SK-N-SH (cell line): ENCODE measurements at regions not wholly inside any gene's neighbourhood (a gene's known extent, or its start where the extent isn't known, plus 50 kb on each side); places are given as distances from the start of the nearest gene placed in this dataset.

ENCODE experiments used
- CTCF ChIA-PET: fragments of 300-600, 350-600 bp; formaldehyde crosslinking; extraction: SDS; loops from one replicate; lab custom pipeline; 2021; lab: Yijun Ruan, JAX
- POLR2A ChIA-PET: fragments of 350-600 bp; sonication (Branson Sonifier 250); formaldehyde crosslinking; extraction: SDS; loops from one replicate; lab custom pipeline; 2020; ENCODE audit warnings: antibody characterized with exemption, inconsistent platforms; lab: Yijun Ruan, JAX
- DNase-seq: peaks from one replicate; pipeline ENCODE4 v3.0.0; 2012
- H2AFZ ChIP-seq: fragments of 200-600 bp; sonication (generic); 2 replicates; pipeline ENCODE4 v1.8.1; 2016; ENCODE audit warnings: antibody characterized with exemption, mild to moderate bottlenecking, low read depth
- H3F3A ChIP-seq: fragments of 200-600 bp; sonication (generic); replicated peaks from 2 replicates; pipeline ENCODE3; 2016; ENCODE audit warnings: antibody characterized with exemption, mild to moderate bottlenecking; ENCODE audit not compliant: insufficient read depth
- H3K27ac ChIP-seq, 2 experiments: fragments of 200-500 bp in 1 of 2; fragments of 200-600 bp in 1 of 2; sonication (Bioruptor generic) in 1 of 2; sonication (generic), shearing (Covaris generic) in 1 of 2; 2 replicates each; pipeline versions ENCODE4 v1.5.1 to v1.6.1; 2014 to 2016; ENCODE audit warnings: low read depth in 2 of 2, inconsistent platforms in 1 of 2, low read length in 1 of 2, mild to moderate bottlenecking in 1 of 2, mixed read lengths in 1 of 2
- H3K27me3 ChIP-seq: fragments of 200-600 bp; sonication (generic), shearing (Covaris generic); 2 replicates; pipeline ENCODE4 v1.6.1; 2016; ENCODE audit warnings: mixed run types; ENCODE audit not compliant: insufficient read depth
- H3K36me3 ChIP-seq, 2 experiments: fragments of 200-500 bp in 1 of 2; fragments of 200-600 bp in 1 of 2; sonication (Bioruptor generic) in 1 of 2; sonication (generic) in 1 of 2; replicated peaks in 1 of 2; 2 replicates each; pipeline versions ENCODE3 to v1.5.1; 2014 to 2016; ENCODE audit warnings: low read length in 1 of 2, mild to moderate bottlenecking in 1 of 2; ENCODE audit not compliant: insufficient read depth in 2 of 2, control insufficient read depth in 1 of 2
- H3K4me1 ChIP-seq, 2 experiments: fragments of 200-500 bp in 1 of 2; fragments of 200-600 bp in 1 of 2; sonication (Bioruptor generic) in 1 of 2; sonication (generic), shearing (Covaris generic) in 1 of 2; 2 replicates each; pipeline versions ENCODE4 v1.5.1 to v1.6.1; 2014 to 2016; ENCODE audit warnings: low read depth in 1 of 2, low read length in 1 of 2, mixed run types in 1 of 2; ENCODE audit not compliant: insufficient read depth in 2 of 2, control insufficient read depth in 1 of 2
- H3K4me2 ChIP-seq: fragments of 200-600 bp; sonication (generic), shearing (Covaris generic); 2 replicates; pipeline ENCODE4 v1.6.1; 2017; ENCODE audit warnings: mixed run types
- H3K4me3 ChIP-seq, 2 experiments: fragments of 200-500 bp in 1 of 2; fragments of 200-600 bp in 1 of 2; sonication (Bioruptor generic) in 1 of 2; sonication (generic), shearing (Covaris generic) in 1 of 2; 2 replicates each; pipeline versions ENCODE4 v1.5.1 to v1.8.1; 2014 to 2016; ENCODE audit warnings: low read depth in 2 of 2, inconsistent platforms in 1 of 2, low read length in 1 of 2, mild to moderate bottlenecking in 1 of 2, mixed read lengths in 1 of 2, moderate library complexity in 1 of 2
- H3K79me2 ChIP-seq: fragments of 200-600 bp; sonication (generic); 2 replicates; pipeline ENCODE4 v1.8.1; 2017; ENCODE audit warnings: mild to moderate bottlenecking; ENCODE audit not compliant: insufficient read depth
- H3K9ac ChIP-seq: fragments of 200-600 bp; sonication (generic); 2 replicates; pipeline ENCODE4 v1.6.1; 2017; ENCODE audit warnings: mixed run types
- H3K9me2 ChIP-seq: fragments of 200-600 bp; sonication (generic); 2 replicates; pipeline ENCODE4 v1.6.1; 2017; ENCODE audit warnings: mixed run types
- H3K9me3 ChIP-seq: fragments of 200-600 bp; sonication (generic); 2 replicates; pipeline ENCODE4 v1.6.1; 2017; ENCODE audit warnings: mixed run types, mild to moderate bottlenecking, moderate library complexity
- H4K20me1 ChIP-seq: fragments of 200-600 bp; sonication (generic); 2 replicates; pipeline ENCODE4 v1.6.1; 2017; ENCODE audit warnings: mild to moderate bottlenecking, mixed run types; ENCODE audit not compliant: insufficient read depth
- CHD2 ChIP-seq: fragments of 150-350 bp; IDR thresholded peaks from 2 replicates; pipeline ENCODE4 v1.6.1; 2018; ENCODE audit warnings: low read length; ENCODE audit not compliant: partially characterized antibody
- ELF1 ChIP-seq: IDR thresholded peaks from 2 replicates; pipeline ENCODE4 v1.4.0; 2012
- EP300 ChIP-seq, 2 experiments: IDR thresholded peaks; 2 replicates each; pipeline versions ENCODE4 v1.4.0 to v1.6.1; 2012; ENCODE audit warnings: borderline replicate concordance in 1 of 2, low read depth in 1 of 2, low read length in 1 of 2
- EZH2phosphoT487 ChIP-seq: fragments of 200-600 bp; sonication (generic); IDR thresholded peaks from 2 replicates; pipeline ENCODE4 v1.6.1; 2017; ENCODE audit warnings: low read depth, mixed run types, mild to moderate bottlenecking, antibody characterized with exemption, moderate library complexity, borderline replicate concordance
- FOSL2 ChIP-seq: IDR thresholded peaks from 2 replicates; pipeline ENCODE4 v1.4.0; 2012; ENCODE audit warnings: low read depth, mild to moderate bottlenecking, moderate library complexity, borderline replicate concordance
- FOXJ3 ChIP-seq: sonication (generic); formaldehyde crosslinking; IDR thresholded peaks from 2 replicates; pipeline ENCODE4 v1.5.1; 2020; ENCODE audit warnings: mild to moderate bottlenecking, missing genetic modification reagents
- GABPA ChIP-seq: IDR thresholded peaks from 2 replicates; pipeline ENCODE4 v1.4.0; 2012; ENCODE audit warnings: low read depth, mild to moderate bottlenecking
- GATA2 ChIP-seq: sonication (generic); formaldehyde crosslinking; IDR thresholded peaks from 2 replicates; pipeline ENCODE4 v1.5.0; 2020; ENCODE audit warnings: mild to moderate bottlenecking, missing genetic modification reagents
- JUND ChIP-seq: IDR thresholded peaks from 2 replicates; pipeline ENCODE4 v1.4.0; 2012
- MEF2A ChIP-seq: IDR thresholded peaks from 2 replicates; pipeline ENCODE4 v1.4.0; 2012; ENCODE audit warnings: low read depth, borderline replicate concordance
- MXI1 ChIP-seq: IDR thresholded peaks from 2 replicates; pipeline ENCODE4 v1.6.1; 2012; ENCODE audit warnings: mild to moderate bottlenecking, low read depth, low read length, improper control_type of control experiment
- NFIC ChIP-seq: IDR thresholded peaks from 2 replicates; pipeline ENCODE4 v1.4.0; 2012; ENCODE audit warnings: borderline replicate concordance
- NRF1 ChIP-seq: IDR thresholded peaks from 2 replicates; pipeline ENCODE4 v1.6.1; 2012; ENCODE audit warnings: low read depth, mild to moderate bottlenecking, low read length
- SMC3 ChIP-seq: IDR thresholded peaks from 2 replicates; pipeline ENCODE4 v1.6.1; 2012; ENCODE audit warnings: low read depth, low read length, improper control_type of control experiment
- TCF12 ChIP-seq: IDR thresholded peaks from 2 replicates; pipeline ENCODE4 v1.4.0; 2012
- YY1 ChIP-seq: IDR thresholded peaks from 2 replicates; pipeline ENCODE4 v1.4.0; 2012; ENCODE audit warnings: low read depth, mild to moderate bottlenecking
- WGBS: methylation state at CpG from one replicate; pipeline ENCODE4 v1.1.6; 2017; ENCODE audit warnings: low lambda C conversion rate; 5-methylcytosine and 5-hydroxymethylcytosine counted together
- TF ChIP-seq, protein P1 (sequence below): IDR thresholded peaks from 2 replicates; pipeline ENCODE4 v1.4.0; 2012; ENCODE audit warnings: low read depth, borderline replicate concordance
- TF ChIP-seq, protein P2 (sequence below): fragments of 200-600 bp; sonication (generic); IDR thresholded peaks from 2 replicates; pipeline ENCODE4 v1.6.1; 2017; ENCODE audit warnings: antibody characterized with exemption, mild to moderate bottlenecking, moderate library complexity

DNA sequence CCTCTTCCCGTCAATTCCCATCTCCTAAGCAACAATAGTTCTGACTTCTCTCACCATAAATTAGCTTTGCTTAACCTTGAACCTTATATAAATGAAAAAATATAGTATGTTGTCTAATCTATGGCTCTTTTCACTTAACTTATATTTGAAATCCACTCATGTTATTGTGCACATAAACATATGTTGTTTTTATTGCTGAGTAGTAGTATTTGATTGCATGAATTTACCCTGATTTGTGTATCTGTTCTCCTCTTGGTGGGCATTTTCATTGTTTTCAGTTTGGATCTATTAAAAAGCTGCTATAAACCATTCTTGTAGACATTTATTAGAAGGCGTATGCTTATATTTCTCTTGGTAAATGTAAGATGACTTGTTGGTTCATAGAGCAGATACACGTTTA lies 874.3 kb upstream of the ZEB2 start (continued):
- TF ChIP-seq, protein P1, sequence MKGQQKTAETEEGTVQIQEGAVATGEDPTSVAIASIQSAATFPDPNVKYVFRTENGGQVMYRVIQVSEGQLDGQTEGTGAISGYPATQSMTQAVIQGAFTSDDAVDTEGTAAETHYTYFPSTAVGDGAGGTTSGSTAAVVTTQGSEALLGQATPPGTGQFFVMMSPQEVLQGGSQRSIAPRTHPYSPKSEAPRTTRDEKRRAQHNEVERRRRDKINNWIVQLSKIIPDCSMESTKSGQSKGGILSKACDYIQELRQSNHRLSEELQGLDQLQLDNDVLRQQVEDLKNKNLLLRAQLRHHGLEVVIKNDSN: no peak

DNA sequence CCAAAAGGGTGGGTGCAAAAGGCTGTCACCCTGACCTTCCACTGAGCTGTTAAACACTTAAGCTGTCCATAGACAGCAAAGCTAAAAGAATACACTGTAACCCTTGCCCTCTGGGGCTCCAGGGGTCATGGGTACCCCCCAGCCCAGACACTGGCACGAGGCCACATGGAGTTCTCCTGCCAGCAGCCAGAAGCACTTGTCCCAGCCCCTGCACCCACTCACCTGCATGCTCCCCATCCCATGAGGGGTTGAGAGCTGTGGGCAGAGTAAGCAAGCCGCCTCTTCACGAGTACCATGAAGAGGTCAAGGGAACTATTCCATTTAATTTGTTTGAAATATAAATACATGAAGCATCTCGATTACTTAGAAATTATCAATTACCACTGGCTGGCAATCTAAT lies 867.1 kb upstream of the ZEB2 start:
- no peaks in the 10 kb centered on the region for H4K20me1 ChIP-seq
- no peak overlapping the region for H3K4me2 ChIP-seq
- POLR2A ChIA-PET: no interaction called here
- TF ChIP-seq EZH2phosphoT487 (no peak), MXI1 (no peak), GATA2 (CRISPR knock-in tag) (no peak), YY1 (no peak), GABPA (no peak), ELF1 (no peak), SMC3 (no peak), EP300 (IDR thresholded peaks at IDR 0.05; ENCODE audit: borderline replicate concordance in 1 of 2, low read depth in 1 of 2, low read length in 1 of 2) (no peak), NRF1 (no peak), MEF2A (no peak), JUND (no peak), FOXJ3 (CRISPR knock-in tag) (no peak), NFIC (no peak), FOSL2 (no peak), CHD2 (no peak), TCF12 (no peak)
- TF ChIP-seq, protein P1: no peak
- TF ChIP-seq, protein P2, sequence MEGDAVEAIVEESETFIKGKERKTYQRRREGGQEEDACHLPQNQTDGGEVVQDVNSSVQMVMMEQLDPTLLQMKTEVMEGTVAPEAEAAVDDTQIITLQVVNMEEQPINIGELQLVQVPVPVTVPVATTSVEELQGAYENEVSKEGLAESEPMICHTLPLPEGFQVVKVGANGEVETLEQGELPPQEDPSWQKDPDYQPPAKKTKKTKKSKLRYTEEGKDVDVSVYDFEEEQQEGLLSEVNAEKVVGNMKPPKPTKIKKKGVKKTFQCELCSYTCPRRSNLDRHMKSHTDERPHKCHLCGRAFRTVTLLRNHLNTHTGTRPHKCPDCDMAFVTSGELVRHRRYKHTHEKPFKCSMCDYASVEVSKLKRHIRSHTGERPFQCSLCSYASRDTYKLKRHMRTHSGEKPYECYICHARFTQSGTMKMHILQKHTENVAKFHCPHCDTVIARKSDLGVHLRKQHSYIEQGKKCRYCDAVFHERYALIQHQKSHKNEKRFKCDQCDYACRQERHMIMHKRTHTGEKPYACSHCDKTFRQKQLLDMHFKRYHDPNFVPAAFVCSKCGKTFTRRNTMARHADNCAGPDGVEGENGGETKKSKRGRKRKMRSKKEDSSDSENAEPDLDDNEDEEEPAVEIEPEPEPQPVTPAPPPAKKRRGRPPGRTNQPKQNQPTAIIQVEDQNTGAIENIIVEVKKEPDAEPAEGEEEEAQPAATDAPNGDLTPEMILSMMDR: no peak
- H3K27ac ChIP-seq: no peak overlapping the region
- H3K4me3 ChIP-seq: no peak overlapping the region
- CTCF ChIA-PET: no interaction called here
- no peak overlapping the region for H2AFZ ChIP-seq
- no peaks in the 10 kb centered on the region for H3K27me3 ChIP-seq
- no peak for DNase-seq
- H3K9me2 ChIP-seq: no peaks in the 10 kb centered on the region
- peaks cover 0 to 3% of the 10 kb centered on the region in 2 experiments for H3K36me3 ChIP-seq
- no peaks in the 10 kb centered on the region for H3F3A ChIP-seq
- H3K9ac ChIP-seq: no peak overlapping the region
- 89% methylated on average over 3 of the region's 4 CpGs for WGBS
- H3K4me1 ChIP-seq: no peaks in the 10 kb centered on the region
- H3K9me3 ChIP-seq: no peaks in the 10 kb centered on the region
- H3K79me2 ChIP-seq: no peaks in the 10 kb centered on the region
